Stimulated activated CD4-positive, alpha-beta T cell treated with anti-CD3 and anti-CD28 coated beads, Interleukin-4, amount 100 ng/mL, for 24 hours (primary cell): ENCODE measurements at regions not wholly inside any gene's neighbourhood (a gene's known extent, or its start where the extent isn't known, plus 50 kb on each side); places are given as distances from the start of the nearest gene placed in this dataset.
"Not testable (repeated sequence)": the region's sequence is repeated elsewhere in the genome, so short reads cannot be mapped to it uniquely, and the experiment has no call there.

Source experiments
- DNase-seq: peaks from one replicate; pipeline ENCODE4 v3.0.0-alpha.2; 2020

DNA sequence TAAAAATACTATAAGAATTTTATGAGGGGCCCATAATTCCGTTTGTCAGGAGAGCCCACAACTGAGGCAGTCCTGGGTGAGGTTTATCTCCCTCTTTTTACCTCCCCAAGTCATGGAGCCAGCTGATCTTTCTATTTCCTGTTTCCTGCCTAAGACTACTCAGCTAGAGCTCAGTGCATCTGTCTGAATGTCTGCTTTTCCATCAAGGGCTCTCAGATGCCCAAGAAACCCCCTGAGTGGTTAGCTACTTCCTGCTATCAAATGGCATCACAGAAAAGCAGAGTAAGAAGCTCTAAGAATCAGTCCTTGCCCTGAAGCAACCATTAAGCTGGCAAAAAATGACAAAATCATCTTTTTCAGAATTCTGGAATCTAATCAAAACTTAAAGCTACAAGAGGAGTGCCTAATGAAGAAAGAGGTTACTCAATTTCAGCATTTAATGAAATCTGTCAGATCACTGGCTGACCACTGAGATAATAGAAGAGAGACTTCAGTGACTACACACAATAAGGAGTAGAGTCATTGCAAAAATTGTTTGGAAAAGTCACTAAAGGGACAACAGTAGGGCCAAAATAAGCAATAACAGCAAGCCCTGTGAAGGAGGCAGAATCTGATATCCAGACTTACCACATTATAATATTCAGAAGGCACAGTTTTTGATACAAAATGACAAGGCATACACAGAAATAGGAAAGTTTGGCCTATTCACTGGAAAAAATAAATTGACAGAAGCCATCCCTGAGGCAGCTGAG, 150.1 kb downstream of the CYB561 start:
- no peak for DNase-seq

DNA sequence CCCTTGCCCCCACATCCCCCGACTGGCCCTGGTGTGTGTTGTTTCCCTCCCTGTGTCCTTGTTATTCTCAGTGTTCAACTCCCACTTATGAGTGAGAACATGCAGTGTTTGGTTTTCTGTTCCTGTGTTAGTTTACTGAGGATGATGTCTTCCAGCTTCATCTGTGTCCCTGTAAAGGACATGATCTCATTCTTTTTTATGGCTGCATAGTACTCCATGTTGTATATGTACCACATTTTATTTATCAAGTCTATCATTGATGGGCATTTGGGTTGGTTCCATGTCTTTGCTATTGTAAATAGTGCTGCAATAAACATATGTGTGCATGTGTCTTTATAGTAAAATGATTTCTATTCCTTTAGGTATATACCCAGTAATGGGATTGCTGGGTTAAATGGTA, 147.2 kb downstream of the CYB561 start:
- not testable (repeated sequence) for DNase-seq

DNA sequence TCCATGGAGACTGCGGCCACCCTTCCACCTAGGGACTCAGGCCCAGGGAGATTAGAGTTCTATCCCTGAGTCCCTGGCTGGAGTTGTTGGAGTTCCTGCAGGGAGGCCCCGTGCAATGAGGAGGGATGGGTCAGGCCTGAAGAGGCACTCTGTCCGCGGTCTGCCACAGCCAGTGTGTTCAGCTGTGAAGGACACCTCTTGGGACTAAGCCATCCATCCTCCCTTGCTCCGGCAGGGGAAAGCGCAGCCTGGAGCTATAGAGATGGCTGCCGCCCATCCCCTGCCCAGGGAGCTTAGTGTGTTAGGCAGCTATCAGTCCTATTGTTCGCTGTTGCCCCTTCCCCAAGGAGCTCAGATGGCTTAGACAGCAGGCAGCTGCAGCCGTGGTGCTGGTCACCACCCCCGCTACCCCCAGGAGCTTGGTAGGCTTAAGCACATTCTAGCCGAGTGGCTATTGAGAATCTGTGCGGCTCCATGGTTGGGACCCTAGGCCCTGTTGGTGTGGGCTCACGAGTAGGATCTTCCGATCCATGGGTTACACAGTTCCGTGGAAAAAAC, 141.3 kb downstream of the CYB561 start:
- no peak for DNase-seq

DNA sequence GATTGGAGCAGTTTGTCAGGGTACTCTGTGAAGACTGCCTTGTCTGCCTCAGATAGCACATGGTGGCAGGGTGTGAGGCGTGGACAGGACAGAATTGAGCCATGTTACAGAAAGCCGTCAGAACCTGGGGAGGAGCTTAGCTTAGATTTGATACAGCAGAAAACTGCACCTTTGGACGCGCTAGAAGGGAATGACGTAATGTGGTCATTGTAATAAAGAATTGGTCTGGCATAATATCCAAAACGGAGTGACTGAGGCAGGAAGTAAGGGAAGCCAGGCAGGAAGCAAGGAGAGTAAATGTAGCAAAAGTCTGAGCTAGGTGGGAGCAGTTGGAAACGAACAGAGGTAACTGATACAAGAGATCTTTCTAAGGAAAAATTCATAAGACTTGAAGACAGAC, 140.2 kb downstream of the CYB561 start:
- DNase-seq: no peak

DNA sequence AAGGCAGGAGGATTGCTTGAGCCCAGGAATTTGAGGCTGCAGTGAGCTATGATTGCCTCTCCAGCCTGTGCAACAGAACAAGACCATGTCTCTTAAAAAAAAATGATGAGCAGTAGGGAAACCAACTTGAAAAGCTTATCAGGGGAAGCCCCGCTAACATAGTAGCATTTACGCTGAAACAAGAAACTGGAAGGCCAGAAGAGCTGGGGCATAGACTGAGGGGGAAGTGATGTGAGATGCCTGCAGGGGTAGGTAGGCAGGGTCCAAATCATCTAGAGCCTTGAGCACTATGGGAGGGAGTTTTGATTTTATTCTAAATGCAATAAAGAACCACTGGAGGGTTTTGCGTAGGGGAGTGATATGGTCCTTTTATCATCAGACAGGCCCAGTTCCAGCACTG, 139.3 kb downstream of the CYB561 start:
- no peak for DNase-seq

DNA sequence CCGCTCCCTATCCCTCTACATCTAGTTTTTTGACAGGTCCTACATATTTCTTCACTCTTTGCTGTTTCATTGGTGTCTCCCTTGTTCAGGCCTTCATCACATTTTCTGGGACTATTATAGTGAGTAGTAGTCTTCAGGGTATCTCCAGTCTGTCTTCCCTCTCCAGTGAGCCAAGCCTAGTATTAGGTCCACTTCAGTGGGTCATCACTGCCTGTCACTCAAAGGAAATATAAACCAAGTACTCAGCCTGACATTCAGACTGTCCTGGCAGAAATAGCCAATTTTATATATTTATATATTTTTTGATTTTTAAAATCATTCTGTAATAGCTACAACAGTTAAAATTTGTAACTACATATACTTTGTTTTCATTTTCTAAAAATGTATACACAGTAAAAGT, 137.8 kb downstream of the CYB561 start:
- DNase-seq: no peak

DNA sequence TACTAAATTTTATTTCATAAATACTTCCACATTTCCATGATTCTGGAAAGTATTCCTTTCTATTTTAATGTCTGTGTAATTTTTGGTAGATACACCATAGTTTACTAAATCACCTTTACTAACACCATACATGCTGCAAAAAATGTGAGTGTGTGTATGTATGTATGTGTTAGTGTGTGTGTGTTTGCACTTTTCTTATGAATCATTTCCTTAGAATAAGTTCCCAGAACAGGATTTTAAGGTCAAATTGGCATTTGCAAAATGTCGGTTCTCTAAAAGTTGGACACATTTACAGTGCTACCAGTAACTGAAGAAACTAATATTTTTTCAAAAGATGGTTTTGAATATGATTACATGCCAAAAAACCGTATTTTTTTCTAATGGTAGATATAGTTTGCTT, 137.1 kb downstream of the CYB561 start:
- no peak for DNase-seq

DNA sequence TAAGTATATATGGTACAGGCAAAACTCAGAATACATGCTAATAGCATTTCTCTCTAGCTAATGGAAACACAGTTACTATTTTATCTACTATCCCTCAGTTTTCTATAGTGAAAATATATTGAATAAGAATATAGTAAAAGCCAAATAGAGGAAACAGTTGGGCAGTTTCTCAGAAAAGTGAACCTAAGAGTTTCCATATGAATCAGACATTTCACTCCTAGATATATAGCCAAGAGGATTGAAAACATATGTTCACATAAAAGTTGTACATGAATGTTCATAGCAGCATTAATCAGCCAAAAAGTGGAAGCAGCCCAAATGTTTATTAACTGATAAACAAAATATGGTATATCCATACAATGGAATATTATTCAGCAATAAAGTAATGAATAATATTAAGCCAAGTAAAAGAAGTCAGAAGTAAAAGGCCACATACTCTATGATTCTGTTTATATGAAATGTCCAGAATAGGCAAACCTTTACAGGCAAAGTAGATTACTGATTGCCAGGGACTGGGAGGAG, 134.6 kb downstream of the CYB561 start:
- no peak for DNase-seq

DNA sequence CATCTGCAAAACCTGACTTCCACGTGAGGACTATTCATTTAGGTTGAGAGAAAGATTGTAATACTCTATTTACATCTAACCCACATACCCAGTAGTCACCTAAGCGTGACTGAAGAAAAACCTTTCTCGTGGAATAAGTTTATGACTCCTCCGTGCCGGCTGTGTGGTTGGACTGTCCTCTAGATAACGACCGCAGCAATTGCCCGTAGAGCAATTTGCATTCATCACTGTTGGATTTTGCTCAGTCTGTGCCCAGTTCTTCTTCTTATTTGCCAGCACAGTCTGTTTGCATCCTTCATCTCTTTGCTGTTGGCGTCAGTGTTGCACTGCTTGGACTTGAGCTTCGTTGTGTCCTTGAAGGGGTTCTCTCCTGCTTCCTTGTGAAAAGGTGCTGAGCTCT, 131.3 kb downstream of the CYB561 start:
- no peak for DNase-seq

DNA sequence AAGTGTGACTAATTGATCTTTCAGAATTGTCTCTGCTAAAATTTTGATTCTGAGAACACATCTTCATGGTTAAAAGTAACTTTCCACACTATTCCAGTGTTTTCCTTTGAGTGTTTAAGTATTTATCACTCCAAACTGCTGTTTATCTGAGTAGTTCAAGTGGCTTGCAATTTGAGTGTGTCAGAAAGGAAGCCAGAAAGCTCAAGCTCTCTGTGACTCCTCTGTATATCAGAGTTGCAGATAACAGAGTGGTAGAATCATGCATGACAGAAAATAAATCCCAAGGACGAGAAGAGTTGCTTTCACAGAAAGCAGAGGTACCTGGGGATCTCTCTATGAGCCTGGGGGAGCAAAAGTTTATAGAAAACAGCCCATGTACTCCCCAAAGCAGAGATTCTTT, 130.0 kb downstream of the CYB561 start:
- DNase-seq: no peak

DNA sequence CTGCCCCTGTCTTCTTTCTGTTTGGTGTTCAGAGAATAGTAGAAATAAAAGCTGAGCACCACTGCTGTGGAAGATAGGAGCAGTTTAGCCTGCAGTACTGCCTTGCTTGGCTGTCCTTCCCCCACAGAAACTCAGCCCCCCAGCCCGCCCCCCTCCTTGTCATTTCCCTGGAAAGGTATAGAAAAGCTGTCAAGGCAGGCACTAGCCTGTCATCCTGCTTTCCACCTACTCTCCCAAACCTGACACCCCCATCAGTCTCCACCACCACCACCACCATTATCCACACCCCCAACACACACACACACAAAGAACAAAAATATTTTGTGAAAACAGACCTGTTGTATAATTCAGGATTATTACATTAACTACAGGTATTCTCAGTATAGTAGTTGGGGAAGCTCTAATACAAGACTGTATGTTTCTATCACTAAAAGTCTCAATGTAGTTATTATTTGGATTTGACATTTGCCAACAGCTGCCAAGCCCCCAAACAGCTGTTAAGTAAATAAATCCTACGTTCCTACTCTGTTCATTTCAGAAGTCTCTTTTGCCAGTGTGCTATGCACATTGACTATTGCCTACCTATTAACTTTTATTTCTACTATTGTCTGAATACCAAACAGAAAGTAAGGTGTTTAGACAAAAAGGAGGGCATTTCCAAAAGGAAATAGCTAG, 128.8 kb downstream of the CYB561 start:
- no peak for DNase-seq

DNA sequence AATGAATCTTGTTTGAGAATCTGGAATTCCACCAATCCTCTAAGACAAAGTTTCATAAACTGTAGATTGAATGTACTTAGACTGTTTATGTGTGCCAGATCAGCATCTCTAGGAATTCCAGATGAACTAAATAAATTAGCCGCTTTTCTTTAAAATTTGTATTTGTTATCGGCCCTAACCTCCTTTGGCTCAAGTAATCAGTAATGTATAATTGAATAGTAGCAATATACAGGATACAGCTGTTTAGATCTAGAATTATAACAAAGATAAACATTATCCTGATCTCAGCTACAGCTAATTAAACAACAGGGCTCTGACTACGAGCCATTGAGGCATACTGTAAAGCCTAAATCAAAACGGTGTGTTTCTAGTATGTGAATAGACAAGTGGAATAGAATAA, 120.3 kb downstream of the CYB561 start:
- DNase-seq: no peak

DNA sequence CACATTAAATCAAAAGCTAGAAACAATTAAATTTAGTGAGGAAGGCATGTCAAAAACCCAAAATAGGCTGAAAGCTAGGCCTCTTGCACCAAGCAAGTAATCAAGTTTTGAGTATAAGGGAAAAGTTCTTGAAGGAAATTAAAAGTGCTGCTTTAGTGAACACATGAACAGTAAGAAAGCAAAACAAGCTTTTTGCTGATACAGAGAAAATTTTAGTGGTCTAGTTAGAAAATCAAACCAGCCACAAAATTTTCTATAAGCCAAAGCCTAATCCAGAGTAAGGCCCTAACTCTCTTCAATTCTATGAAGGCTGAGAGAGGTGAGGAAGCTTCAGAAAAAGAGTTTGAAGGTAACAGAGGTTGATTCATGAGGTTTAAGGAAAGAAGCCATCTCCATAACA, 116.2 kb downstream of the CYB561 start:
- DNase-seq: no peak

DNA sequence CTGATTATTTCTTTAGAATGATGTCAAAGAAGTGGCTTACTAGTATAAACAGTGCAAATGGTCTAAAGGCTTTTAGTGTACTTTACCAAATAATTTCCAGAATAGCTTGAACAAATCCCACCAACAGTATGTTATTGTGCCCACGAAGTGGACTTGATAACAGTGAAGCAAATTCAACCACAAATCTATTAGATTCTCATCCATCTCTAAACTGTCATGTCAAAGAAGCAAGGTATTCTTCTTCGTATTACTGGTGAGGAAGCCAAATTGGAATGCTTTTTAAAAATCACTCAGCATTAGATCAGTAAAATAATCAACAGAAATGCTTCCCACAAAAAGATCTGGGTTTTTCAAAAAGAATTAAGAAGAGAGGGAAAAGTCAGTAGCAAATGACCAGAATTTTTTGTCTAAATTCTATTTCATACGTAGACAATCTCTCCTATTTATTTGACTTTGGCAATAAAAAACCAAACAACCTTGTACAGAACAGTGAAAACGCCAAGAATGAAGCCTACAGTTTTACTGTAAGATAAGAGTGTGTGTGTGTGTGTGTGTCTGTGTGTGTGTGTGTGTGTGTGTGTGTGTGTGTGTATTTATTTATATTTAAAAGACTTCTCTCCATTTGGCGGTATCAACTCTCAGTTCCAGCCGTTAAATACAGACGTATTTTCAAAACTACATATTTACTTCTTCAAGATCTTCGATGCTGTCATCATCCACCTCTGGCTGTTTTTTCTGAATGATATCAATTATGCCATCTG, 114.6 kb downstream of the CYB561 start:
- DNase-seq: no peak

DNA sequence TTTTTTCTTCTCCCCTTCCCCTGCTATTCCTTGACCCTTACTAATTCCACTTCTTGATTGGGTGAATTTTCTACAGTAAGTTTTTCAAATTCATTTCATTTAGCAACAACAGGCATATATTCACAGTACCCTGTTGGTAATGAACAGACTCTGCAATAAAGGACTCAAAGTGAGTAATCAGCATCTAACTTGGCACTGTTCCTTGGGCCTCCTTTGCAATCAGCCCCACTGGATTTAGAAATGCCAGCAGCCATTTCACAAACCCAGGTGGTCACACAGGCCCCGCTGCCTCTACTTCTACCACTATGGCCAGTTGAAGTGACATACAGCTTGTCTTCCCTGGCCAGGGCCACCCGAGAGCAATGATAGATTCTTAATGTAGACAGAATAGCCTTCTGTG, 113.8 kb downstream of the CYB561 start:
- no peak for DNase-seq

DNA sequence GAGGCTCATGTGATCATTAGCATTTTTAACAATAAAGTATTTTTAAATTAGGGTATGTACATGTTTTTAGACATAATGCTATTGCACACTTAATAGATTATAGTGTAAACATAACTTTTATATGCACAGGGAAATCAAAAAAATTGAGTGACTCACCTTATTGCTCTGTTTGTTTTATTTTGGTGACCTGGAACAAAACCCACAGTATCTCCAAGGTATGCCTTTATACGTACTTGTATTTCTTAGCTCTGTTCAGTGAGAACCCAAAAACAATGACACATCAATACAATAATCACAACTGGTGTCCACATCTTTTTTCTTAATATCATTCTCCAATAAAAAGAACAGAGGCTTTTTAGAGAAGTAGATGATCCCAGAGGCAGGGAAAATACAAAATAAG, 112.2 kb downstream of the CYB561 start:
- no peak for DNase-seq

DNA sequence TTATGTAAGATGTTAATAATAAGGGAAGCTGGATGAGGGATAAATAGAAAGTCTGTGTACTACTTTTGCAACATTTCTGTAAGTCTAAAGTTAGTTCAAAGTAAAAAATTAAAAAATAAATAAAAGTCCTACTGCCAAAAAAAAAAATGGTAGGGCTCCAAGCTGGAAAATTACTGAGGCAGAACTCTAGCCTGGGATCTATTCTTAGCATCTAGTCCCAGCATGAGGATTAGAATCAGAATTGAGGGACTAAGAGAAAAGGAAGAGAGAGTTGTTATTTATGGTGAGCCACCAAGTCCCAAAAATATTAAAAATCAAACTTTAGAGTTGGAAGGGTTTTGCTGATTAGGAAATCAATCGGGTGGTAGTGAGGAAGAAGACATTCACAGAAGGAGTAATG, 110.3 kb downstream of the CYB561 start:
- no peak for DNase-seq

DNA sequence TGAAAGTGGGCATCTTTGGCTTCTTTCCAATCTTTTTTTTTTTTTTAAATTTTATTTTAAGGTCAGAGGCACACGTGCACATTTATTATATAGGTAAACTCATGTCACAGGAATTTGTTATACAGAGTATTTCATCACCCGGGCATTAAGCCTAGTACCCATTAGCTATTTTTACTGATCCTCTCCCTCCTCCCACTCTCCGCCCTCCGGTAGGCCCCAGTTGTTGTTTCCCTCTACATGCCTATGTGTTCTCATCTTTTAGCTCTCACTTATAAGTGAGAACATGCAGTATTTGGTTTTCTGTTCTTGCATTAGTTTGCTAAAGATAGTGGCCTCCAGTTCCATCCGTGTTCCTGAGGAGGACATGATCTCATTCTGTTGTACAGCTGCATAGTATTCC, 108.5 kb downstream of the CYB561 start:
- DNase-seq: no peak

DNA sequence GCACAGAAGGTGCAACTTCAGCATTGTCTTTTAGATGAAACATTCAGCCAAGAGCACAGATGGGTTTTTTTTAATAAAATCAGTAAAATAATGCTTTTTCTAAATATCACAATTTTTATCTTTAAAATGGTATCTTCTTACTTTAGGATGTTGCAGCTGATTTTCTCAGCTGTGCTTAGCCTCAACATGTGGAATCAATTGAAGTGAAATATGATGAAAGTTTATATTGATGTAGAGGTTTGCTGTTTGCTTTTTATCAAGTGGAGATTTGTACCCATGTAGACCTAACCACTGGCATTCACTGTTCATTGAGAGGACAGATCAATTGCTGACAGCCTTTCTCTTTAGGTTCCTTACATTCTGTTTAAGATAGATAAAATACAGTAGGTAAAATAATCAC, 107.8 kb downstream of the CYB561 start:
- no peak for DNase-seq

DNA sequence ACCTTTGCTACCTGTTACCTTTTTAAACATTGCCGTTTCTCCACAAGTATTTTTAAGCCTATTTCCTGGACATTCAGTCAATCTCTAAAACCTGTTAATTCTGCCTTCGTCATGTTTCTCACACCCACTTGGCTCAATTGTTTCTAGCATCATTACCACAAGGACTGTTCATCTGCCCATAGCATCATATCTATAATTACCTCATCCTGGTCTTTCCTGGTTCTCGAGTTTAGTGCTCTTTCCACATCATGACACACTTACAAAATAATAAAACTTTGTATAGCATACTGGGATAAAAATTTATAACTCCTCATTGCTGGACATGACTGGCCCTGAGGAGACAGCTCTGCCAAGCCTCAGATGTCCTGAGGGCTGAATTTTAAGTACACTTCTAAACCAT, 104.8 kb downstream of the CYB561 start:
- no peak for DNase-seq

DNA sequence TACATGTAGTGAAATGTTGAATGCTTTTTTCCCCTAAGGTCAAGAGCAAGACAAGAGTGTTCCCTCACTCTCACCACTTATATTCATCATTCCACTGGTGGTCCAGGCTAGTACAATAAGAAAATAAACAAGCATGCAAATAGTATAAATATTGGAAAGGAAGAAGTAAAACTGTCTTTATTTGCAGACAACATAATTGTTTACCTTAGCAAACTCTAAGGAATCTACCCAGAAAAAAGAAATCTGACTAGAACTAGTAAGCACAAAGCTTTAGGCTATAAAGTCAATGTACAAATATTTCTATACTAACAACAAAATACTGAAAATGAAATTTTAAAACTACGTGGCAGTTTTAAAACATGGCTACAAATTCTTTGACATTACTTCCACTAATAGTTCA, 101.7 kb downstream of the CYB561 start:
- DNase-seq: no peak

DNA sequence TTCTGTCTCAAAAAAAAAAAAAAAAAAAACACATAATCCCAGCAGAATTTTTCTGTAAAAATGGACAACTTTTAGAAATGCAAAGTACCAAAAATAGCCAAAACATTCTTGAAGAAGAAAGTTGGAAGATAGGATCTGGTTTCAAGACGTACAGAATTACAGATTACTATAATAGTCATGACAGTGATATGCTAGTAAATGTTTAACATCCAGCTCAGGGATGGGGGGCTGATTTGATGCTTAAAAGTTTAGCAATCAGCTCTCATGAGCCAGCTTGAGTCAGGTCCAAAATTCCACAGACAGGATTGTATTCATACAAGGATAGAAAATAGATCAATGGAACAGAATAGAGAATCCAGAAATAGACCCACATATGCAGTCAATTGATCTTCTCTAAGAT, 100.5 kb downstream of the CYB561 start:
- DNase-seq: no peak

DNA sequence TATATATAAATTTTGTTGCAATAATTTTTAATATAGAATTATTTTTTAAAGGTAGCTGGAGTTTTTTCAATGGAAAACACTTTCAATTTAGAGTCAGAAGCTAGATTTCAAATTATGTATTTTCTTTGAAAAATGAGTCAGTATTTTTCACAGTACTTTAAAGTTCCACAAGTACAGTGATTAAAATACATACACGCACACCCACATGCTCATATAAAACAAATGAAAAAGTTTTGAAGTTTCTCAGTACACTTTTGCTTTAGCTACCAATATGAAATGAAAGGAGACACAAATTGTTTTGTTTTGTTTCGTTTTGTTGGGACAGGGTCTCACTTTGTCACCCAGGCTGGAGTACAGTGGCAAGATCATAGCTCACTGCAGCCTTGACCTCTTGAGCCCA, 98.6 kb downstream of the CYB561 start:
- DNase-seq: no peak
